ENCODE measurements at regions not wholly inside any gene's neighbourhood (a gene's known extent, or its start where the extent isn't known, plus 50 kb on each side); places are given as distances from the start of the nearest gene placed in this dataset.

DNA sequence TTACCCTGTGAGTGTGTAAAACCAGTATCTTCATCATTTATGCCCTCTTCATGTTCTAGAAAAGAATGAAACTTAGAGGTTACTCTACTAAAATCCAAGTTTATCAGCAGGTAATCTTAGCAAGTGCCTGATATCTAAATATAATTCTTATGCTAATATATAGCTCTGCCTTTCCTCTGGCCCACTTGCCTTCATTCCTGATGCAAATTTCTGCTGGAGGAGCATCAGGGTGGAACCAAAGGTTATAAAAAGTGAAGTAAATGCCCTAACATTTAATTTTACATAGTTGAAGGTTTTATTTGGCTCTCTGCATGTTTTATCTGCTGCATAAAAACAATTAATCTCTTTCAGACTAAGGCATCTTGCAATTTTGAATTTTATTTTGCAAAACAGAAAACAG lies 936.2 kb downstream of the ROBO2 start:
- DNase-seq (ENCODE audit: extremely low read depth, insufficient read length) = no peak
- H3K27me3 ChIP-seq (replicated peaks; ENCODE audit: control insufficient read depth, insufficient read depth, low read length) = no peaks in the 10 kb centered on the region
- TF ChIP-seq, protein P1, sequence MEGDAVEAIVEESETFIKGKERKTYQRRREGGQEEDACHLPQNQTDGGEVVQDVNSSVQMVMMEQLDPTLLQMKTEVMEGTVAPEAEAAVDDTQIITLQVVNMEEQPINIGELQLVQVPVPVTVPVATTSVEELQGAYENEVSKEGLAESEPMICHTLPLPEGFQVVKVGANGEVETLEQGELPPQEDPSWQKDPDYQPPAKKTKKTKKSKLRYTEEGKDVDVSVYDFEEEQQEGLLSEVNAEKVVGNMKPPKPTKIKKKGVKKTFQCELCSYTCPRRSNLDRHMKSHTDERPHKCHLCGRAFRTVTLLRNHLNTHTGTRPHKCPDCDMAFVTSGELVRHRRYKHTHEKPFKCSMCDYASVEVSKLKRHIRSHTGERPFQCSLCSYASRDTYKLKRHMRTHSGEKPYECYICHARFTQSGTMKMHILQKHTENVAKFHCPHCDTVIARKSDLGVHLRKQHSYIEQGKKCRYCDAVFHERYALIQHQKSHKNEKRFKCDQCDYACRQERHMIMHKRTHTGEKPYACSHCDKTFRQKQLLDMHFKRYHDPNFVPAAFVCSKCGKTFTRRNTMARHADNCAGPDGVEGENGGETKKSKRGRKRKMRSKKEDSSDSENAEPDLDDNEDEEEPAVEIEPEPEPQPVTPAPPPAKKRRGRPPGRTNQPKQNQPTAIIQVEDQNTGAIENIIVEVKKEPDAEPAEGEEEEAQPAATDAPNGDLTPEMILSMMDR (IDR thresholded peaks at IDR 0.05; ENCODE audit: insufficient read depth, low read length, poor library complexity, severe bottlenecking) = no peak
- no peaks in the 10 kb centered on the region for H3K36me3 ChIP-seq (ENCODE audit: control insufficient read depth, insufficient read depth, low read length)
- no peak overlapping the region for H3K4me3 ChIP-seq (replicated peaks; ENCODE audit: low read depth, low read length)

DNA sequence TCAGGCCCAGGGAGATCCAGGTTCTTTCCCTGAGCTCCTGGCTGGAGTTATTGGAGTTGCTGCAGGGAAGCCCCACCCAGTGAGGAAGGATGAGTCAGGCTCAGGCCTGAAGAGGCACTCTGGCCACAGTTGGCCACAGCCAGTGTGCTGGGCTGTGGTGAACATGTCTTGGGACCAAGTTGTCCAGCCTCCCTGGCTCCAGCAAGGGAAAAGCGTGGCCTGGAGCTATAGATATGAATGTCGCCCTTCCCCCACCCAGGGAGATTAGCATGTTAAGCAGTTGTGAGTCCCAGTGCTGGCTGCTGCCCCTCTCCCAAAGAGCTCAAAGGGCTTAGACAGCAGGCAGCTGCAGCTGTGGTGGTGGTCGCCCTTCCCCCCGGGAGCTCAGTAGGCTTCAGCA lies 963.2 kb downstream of the ROBO2 start:
- DNase-seq (ENCODE audit: extremely low read depth, insufficient read length) = no peak
- H3K27me3 ChIP-seq (replicated peaks; ENCODE audit: control insufficient read depth, insufficient read depth, low read length) = no peaks in the 10 kb centered on the region
- TF ChIP-seq, protein P1 (IDR thresholded peaks at IDR 0.05; ENCODE audit: insufficient read depth, low read length, poor library complexity, severe bottlenecking) = no peak

DNA sequence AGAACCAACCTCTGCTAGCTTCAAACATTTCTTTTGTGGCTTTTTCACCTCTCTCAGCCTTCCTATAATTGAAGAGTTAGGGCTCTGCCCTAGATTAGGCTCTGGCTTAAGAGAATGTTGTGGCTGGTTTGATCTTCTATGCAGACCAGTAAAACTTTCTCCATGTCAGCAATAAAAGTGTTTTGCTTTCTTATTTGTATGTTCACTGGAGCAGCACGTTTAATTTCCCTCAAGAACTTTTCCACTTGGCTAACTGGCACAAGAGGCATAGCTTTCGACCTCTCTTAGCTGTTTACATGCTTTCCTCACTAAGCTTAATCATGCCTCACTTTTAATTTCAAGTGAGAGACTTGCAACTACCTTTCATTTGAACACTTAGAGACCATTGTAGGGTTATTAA lies 964.7 kb downstream of the ROBO2 start:
- no peak overlapping the region for H3K4me3 ChIP-seq (replicated peaks; ENCODE audit: low read depth, low read length)
- no peaks in the 10 kb centered on the region for H3K36me3 ChIP-seq (ENCODE audit: control insufficient read depth, insufficient read depth, low read length)
- TF ChIP-seq, protein P1 (IDR thresholded peaks at IDR 0.05; ENCODE audit: insufficient read depth, low read length, poor library complexity, severe bottlenecking) = no peak
- DNase-seq (ENCODE audit: extremely low read depth, insufficient read length) = no peak
- H3K27me3 ChIP-seq (replicated peaks; ENCODE audit: control insufficient read depth, insufficient read depth, low read length) = no peaks in the 10 kb centered on the region

More for the DNA sequence above, 963.2 kb downstream of the ROBO2 start:
- no peaks in the 10 kb centered on the region for H3K36me3 ChIP-seq (ENCODE audit: control insufficient read depth, insufficient read depth, low read length)
- H3K4me3 ChIP-seq (replicated peaks; ENCODE audit: low read depth, low read length) = no peak overlapping the region

DNA sequence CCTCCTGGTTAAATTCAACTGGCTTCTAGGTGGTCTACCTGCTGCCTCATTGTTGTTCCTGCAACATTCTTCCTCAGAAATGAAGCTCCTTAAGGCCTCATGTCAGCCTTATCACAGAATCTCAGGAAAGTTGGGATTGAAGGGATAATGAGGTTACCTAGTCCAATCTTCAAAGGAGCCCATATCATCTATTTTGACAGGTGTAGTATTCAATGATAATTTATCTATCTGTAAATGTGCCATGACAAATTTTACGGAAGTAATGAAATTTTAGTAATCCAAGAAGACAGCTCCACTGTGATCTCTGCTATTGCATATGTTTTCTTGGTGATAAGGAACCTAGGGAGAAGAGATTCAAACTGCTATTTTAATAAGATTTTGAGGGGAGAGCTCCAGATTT lies 973.8 kb downstream of the ROBO2 start:
- no peak for DNase-seq (ENCODE audit: extremely low read depth, insufficient read length)
- H3K27me3 ChIP-seq (replicated peaks; ENCODE audit: control insufficient read depth, insufficient read depth, low read length) = no peaks in the 10 kb centered on the region
- no peak overlapping the region for H3K4me3 ChIP-seq (replicated peaks; ENCODE audit: low read depth, low read length)
- H3K36me3 ChIP-seq (ENCODE audit: control insufficient read depth, insufficient read depth, low read length) = no peaks in the 10 kb centered on the region
- TF ChIP-seq, protein P1 (IDR thresholded peaks at IDR 0.05; ENCODE audit: insufficient read depth, low read length, poor library complexity, severe bottlenecking) = no peak

DNA sequence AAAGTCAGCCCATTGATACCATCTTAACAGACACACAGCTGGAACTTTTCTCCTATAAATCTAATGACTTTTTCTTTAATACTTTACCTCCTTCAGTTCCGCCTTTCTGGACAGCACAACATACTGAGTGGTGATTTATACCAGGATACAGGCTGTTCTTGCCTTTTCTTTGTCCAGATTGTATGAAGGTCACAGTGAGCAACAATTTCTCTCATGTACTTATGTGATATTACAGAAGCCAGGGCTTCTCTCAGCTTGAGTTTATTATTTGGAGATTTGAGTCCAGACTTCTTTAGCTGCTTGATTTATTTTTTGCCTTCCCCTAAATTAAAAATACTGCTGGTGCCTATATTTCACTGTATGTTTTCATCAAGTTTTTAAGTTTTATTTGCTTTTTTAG lies 976.0 kb downstream of the ROBO2 start:
- TF ChIP-seq, protein P1 (IDR thresholded peaks at IDR 0.05; ENCODE audit: insufficient read depth, low read length, poor library complexity, severe bottlenecking) = no peak
- H3K27me3 ChIP-seq (replicated peaks; ENCODE audit: control insufficient read depth, insufficient read depth, low read length) = no peaks in the 10 kb centered on the region
- no peak for DNase-seq (ENCODE audit: extremely low read depth, insufficient read length)
- no peaks in the 10 kb centered on the region for H3K36me3 ChIP-seq (ENCODE audit: control insufficient read depth, insufficient read depth, low read length)
- H3K4me3 ChIP-seq (replicated peaks; ENCODE audit: low read depth, low read length) = no peak overlapping the region

DNA sequence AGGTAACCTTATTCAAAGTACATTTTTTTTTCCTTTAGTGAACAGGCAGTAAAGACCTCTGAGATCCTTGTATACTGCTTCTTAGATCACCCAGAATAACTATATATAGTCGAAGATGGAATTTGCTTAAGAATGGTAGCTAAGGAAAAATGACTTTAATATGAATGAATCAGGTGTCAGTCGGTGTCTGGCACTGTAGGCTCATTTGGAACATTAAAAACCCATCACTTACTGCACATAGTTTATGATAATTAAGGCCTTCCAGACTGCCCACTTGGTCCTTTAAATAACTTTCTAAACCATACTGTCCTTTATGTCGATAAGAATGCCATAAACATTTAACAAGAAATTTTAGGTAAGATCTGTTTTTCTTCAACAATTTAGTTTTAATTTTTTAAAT lies 981.8 kb downstream of the ROBO2 start:
- Histone ChIP-seq H3K4me3 (replicated peaks; ENCODE audit: low read depth, low read length) (no peak overlapping the region), H3K27me3 (replicated peaks; ENCODE audit: control insufficient read depth, insufficient read depth, low read length) (no peaks in the 10 kb centered on the region), H3K36me3 (ENCODE audit: control insufficient read depth, insufficient read depth, low read length) (no peaks in the 10 kb centered on the region)
- DNase-seq (ENCODE audit: extremely low read depth, insufficient read length) = no peak
- TF ChIP-seq, protein P1 (IDR thresholded peaks at IDR 0.05; ENCODE audit: insufficient read depth, low read length, poor library complexity, severe bottlenecking) = no peak

Measured in GM06990 (cell line).